ENCODE measurements at regions not wholly inside any gene's neighbourhood (a gene's known extent, or its start where the extent isn't known, plus 50 kb on each side); places are given as distances from the start of the nearest gene placed in this dataset.

GRCh38 chr13:111472083-111472482 lies 151.6 kb downstream of the TEX29 start:
- Histone ChIP-seq H3K27ac (no peak overlapping the region), H3K27me3 (peaks cover 0 to 31% (median 3%) of the 10 kb centered on the region in 9 donors), H3K9me3 (no peaks in the 10 kb centered on the region), H3K4me1 (no peaks in the 10 kb centered on the region), H3K36me3 (no peaks in the 10 kb centered on the region), H3K4me3 (no peak overlapping the region)
- no peak for ATAC-seq
- no peak for DNase-seq
- WGBS, 4 donors = 76 to 80% (median 78%) methylated on average over 5 to 10 of the region's 10 CpGs
- TF ChIP-seq POLR2A (IDR thresholded peaks at IDR 0.05) (no peak), CTCF (IDR thresholded peaks at IDR 0.05) (no peak)
- intact Hi-C loops (cut with DNase I) = loop anchor here in 7 of 10 donors (2.0 to 10.0 kb wide), 3 partner anchors 1133 to 1135 kb away; no protein-coding TSS in a partner anchor

- Histone ChIP-seq H3K4me1 (no peaks in the 10 kb centered on the region), H3K27ac (no peak overlapping the region), H3K4me3 (no peak overlapping the region), H3K36me3 (no peaks in the 10 kb centered on the region), H3K27me3 (peaks cover 0 to 31% (median 3%) of the 10 kb centered on the region in 9 donors), H3K9me3 (no peaks in the 10 kb centered on the region)
- intact Hi-C loops (cut with DNase I) = loop anchor here in 7 of 10 donors (2.0 to 10.0 kb wide), 3 partner anchors 1132 to 1134 kb away; no protein-coding TSS in a partner anchor
- no peak for DNase-seq
- ATAC-seq = peak in 1 of 4 donors; percentile 9
- no peak for TF ChIP-seq POLR2A (IDR thresholded peaks at IDR 0.05)
- no peak for TF ChIP-seq CTCF (IDR thresholded peaks at IDR 0.05)
- WGBS, 4 donors = 71 to 77% (median 74%) methylated on average over 18 to 19 of the region's 19 CpGs
These were observed 152.4 kb downstream of the TEX29 start for GRCh38 chr13:111472559-111473460.

GRCh38 chr13:111474136-111475002 lies 153.9 kb downstream of the TEX29 start:
- Histone ChIP-seq H3K4me3 (no peak overlapping the region), H3K27me3 (peaks cover 0 to 17% (median 3%) of the 10 kb centered on the region in 9 donors), H3K4me1 (no peaks in the 10 kb centered on the region), H3K27ac (no peak overlapping the region), H3K36me3 (no peaks in the 10 kb centered on the region), H3K9me3 (no peaks in the 10 kb centered on the region)
- TF ChIP-seq POLR2A (IDR thresholded peaks at IDR 0.05) (no peak), CTCF (IDR thresholded peaks at IDR 0.05) (peak; percentile 32 to 69 (median 58))
- intact Hi-C loops (cut with DNase I) = loop anchor here (1.0 to 10.0 kb wide), 6 partner anchors 968 to 1133 kb away; no protein-coding TSS in a partner anchor
- 63 to 66% (median 64%) methylated on average over 20 to 23 of the region's 23 CpGs for WGBS, 4 donors
- ATAC-seq (peak in 3 of 4 donors; percentile 32 to 62 (median 48)), DNase-seq (no peak)
